ENCODE measurements at regions not wholly inside any gene's neighbourhood (a gene's known extent, or its start where the extent isn't known, plus 50 kb on each side); places are given as distances from the start of the nearest gene placed in this dataset.

DNA sequence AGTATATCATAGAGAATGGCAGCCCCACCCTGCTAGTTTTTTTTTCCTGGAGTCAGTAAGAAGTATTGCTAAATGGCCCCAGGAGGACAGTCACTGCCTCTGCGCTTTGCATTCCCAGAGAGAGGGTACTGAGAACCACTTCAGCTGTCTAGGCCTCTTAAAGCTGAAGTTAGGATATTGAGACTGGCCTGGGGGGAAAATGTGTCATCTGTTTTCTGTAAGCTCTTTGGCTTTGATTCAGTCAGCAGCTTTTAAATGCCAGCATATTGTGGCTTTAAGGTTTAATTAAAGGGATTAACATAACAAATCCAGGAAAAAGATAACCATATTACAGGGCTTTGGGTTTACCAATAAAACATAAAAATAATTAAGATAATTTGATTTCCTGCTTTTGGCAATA lies 852.0 kb downstream of the PCDH18 start:
- no peak for TF ChIP-seq EZH2 (IDR thresholded peaks at IDR 0.05; ENCODE audit: low read length, unreplicated experiment)
- no peak for TF ChIP-seq EZH2phosphoT487 (IDR thresholded peaks at IDR 0.05; ENCODE audit: borderline replicate concordance, low read length)
- TF ChIP-seq, protein P1, sequence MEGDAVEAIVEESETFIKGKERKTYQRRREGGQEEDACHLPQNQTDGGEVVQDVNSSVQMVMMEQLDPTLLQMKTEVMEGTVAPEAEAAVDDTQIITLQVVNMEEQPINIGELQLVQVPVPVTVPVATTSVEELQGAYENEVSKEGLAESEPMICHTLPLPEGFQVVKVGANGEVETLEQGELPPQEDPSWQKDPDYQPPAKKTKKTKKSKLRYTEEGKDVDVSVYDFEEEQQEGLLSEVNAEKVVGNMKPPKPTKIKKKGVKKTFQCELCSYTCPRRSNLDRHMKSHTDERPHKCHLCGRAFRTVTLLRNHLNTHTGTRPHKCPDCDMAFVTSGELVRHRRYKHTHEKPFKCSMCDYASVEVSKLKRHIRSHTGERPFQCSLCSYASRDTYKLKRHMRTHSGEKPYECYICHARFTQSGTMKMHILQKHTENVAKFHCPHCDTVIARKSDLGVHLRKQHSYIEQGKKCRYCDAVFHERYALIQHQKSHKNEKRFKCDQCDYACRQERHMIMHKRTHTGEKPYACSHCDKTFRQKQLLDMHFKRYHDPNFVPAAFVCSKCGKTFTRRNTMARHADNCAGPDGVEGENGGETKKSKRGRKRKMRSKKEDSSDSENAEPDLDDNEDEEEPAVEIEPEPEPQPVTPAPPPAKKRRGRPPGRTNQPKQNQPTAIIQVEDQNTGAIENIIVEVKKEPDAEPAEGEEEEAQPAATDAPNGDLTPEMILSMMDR (conservative IDR thresholded peaks at IDR 0.05; ENCODE audit: low read depth, low read length): no peak
